ENCODE measurements at regions not wholly inside any gene's neighbourhood (a gene's known extent, or its start where the extent isn't known, plus 50 kb on each side); places are given as distances from the start of the nearest gene placed in this dataset.

GRCh38 chr3:177673112-177673914, 476.0 kb upstream of the TBL1XR1 start:
- Mint-ChIP-seq H3K27ac (no peak overlapping the region), H3K4me3 (no peak overlapping the region), H3K4me1 (peaks cover 2% of the 10 kb centered on the region), H3K27me3 (no peaks in the 10 kb centered on the region), H3K9me3 (no peaks in the 10 kb centered on the region), H3K36me3 (ENCODE audit: low read depth) (no peaks in the 10 kb centered on the region)
- no peak for DNase-seq
- ATAC-seq: no peak

GRCh38 chr3:177674186-177674585, 476.9 kb upstream of the TBL1XR1 start:
- no peak for DNase-seq
- H3K27ac Mint-ChIP-seq: no peak overlapping the region

DNA sequence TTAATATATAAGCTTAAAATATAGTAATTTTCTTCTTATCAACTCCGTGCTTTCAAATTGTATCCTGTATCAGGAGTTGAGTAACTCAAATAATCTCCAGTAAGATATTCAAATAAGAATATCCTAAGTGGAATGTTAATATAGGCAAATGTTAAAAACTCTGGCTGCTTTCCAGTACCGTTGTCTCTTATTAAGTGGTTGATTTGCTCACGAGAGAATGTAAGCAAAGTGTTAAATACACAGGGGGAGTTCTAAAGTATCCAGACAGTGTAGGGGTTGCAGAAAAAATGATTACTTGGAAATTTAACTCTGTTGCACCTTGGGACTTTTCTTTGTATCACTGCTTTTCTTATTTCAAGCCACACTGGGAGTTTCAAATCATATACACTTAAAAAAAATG, 478.9 kb upstream of the TBL1XR1 start:
- ATAC-seq: no peak
- Mint-ChIP-seq H3K4me3 (no peak overlapping the region), H3K9me3 (no peaks in the 10 kb centered on the region), H3K36me3 (ENCODE audit: low read depth) (no peaks in the 10 kb centered on the region), H3K27me3 (no peaks in the 10 kb centered on the region), H3K27ac (no peak overlapping the region), H3K4me1 (peaks cover 23% of the 10 kb centered on the region)
- no peak for DNase-seq

More at GRCh38 chr3:177674186-177674585, 476.9 kb upstream of the TBL1XR1 start:
- peaks cover 7% of the 10 kb centered on the region for H3K4me1 Mint-ChIP-seq
- no peaks in the 10 kb centered on the region for H3K27me3 Mint-ChIP-seq
- H3K36me3 Mint-ChIP-seq (ENCODE audit: low read depth): no peaks in the 10 kb centered on the region
- no peaks in the 10 kb centered on the region for H3K9me3 Mint-ChIP-seq
- no peak overlapping the region for H3K4me3 Mint-ChIP-seq
- no peak for ATAC-seq

GRCh38 chr3:177676947-177677587, 479.8 kb upstream of the TBL1XR1 start:
- Mint-ChIP-seq H3K27me3 (no peaks in the 10 kb centered on the region), H3K9me3 (peaks cover 4% of the 10 kb centered on the region), H3K36me3 (ENCODE audit: low read depth) (no peaks in the 10 kb centered on the region), H3K4me1 (peaks cover 32% of the 10 kb centered on the region), H3K4me3 (no peak overlapping the region), H3K27ac (no peak overlapping the region)
- no peak for ATAC-seq
- no peak for DNase-seq

DNA sequence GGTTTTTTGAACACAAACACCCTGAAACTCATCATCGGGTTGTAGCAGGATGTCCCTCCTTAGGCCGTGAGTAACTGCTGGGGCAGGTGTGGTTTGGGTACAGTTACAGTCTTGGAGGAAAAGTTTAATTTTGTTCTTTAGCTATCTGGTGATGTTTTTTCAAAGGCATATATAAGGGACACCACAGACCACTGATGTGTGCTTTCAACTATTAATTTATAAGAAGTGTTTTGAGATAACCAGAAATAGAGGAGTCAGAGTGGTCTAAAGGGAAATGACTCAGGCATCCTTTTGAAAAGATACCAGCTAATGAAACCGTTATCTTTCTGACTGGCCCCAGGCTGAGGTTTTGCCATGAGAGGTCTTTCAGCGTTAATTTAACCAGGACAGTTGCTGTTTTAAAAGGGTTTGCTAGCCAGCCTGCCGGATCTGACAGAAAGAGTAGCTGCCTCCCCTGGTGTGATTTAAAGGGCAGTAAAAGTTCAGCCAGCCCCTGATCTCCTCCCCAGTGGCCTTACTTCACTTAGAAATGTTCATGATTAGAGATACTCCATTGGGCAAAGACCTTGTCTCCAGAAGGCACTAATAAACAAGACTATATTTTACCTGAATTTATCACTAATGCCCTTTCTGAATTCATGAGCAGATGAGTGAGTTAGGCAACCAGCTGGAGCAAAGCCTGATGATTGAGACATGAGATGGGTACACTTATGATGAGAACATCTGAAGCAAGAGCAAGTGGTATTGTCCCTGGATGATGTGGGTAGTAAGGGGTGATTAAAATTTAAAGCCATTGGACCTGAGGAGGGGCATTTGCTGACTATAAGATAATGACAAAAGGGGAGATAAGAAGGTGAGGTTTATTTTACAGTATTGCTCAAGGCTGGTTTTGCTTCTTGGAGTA, 482.5 kb upstream of the TBL1XR1 start:
- Mint-ChIP-seq H3K4me3 (peak overlapping the region; percentile 17), H3K9me3 (peaks cover 4% of the 10 kb centered on the region), H3K27ac (peak overlapping the region; percentile 65), H3K36me3 (ENCODE audit: low read depth) (no peaks in the 10 kb centered on the region), H3K4me1 (peaks cover 41% of the 10 kb centered on the region), H3K27me3 (no peaks in the 10 kb centered on the region)
- DNase-seq (peak; percentile 35), ATAC-seq (peak; percentile 91)

GRCh38 chr3:177680472-177680821, 483.2 kb upstream of the TBL1XR1 start:
- peaks cover 41% of the 10 kb centered on the region for H3K4me1 Mint-ChIP-seq
- peaks cover 4% of the 10 kb centered on the region for H3K9me3 Mint-ChIP-seq
- no peaks in the 10 kb centered on the region for H3K27me3 Mint-ChIP-seq
- H3K36me3 Mint-ChIP-seq (ENCODE audit: low read depth): no peaks in the 10 kb centered on the region
- H3K4me3 Mint-ChIP-seq: no peak overlapping the region
- no peak for DNase-seq
- H3K27ac Mint-ChIP-seq: no peak overlapping the region
- no peak for ATAC-seq

DNA sequence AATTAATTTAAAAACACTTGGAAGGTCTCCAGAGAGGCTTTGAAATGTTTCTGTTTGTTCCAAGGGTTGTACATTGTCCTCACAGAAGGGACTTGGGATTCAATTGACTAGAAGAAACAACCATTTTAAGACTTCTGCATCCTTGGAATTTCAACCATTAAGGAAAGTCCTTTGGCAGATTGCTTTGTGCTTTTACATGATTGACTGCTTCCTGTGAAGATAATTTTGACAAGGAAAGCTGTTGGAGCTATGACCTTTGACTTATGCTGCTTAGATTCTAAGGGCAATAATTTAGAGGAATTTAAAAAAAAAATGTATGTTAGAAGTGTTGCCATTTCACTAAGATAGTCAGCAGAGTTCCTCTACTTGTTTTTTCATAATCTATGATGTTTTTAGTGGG, 483.9 kb upstream of the TBL1XR1 start:
- ATAC-seq (no peak), DNase-seq (no peak)
- peaks cover 4% of the 10 kb centered on the region for H3K9me3 Mint-ChIP-seq
- no peaks in the 10 kb centered on the region for H3K36me3 Mint-ChIP-seq (ENCODE audit: low read depth)
- H3K27ac Mint-ChIP-seq: peak overlapping the region; percentile 7
- no peaks in the 10 kb centered on the region for H3K27me3 Mint-ChIP-seq
- H3K4me1 Mint-ChIP-seq: peaks cover 41% of the 10 kb centered on the region
- H3K4me3 Mint-ChIP-seq: no peak overlapping the region

- no peak overlapping the region for H3K4me3 Mint-ChIP-seq
Measured at GRCh38 chr3:177681852-177682251, 484.6 kb upstream of the TBL1XR1 start.

DNA sequence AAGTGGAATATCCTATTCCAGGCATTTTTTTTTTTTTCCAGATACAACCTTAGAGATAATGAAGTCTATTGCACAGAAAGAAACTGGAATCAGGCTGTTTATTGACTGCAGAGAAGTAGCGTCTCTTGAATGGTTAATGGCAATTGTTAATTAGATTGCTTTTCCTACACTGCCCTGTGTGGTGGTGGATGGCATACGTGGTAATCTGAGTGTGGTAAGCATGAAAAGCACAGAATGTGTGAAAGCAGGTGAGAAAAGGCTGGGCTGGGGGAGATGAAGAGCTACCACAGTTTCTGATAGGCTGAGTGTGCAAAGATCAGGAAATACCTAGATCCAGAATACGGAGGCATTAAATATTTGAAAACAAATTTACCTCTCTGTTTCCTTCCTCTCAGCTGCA, 486.3 kb upstream of the TBL1XR1 start:
- Mint-ChIP-seq H3K27me3 (no peaks in the 10 kb centered on the region), H3K4me3 (no peak overlapping the region), H3K27ac (no peak overlapping the region), H3K9me3 (peaks cover 4% of the 10 kb centered on the region), H3K4me1 (peaks cover 39% of the 10 kb centered on the region), H3K36me3 (ENCODE audit: low read depth) (no peaks in the 10 kb centered on the region)
- no peak for ATAC-seq
- DNase-seq: no peak

More at GRCh38 chr3:177681852-177682251, 484.6 kb upstream of the TBL1XR1 start:
- H3K9me3 Mint-ChIP-seq: peaks cover 4% of the 10 kb centered on the region
- peak overlapping the region; percentile 7 for H3K27ac Mint-ChIP-seq
- H3K27me3 Mint-ChIP-seq: no peaks in the 10 kb centered on the region
- no peaks in the 10 kb centered on the region for H3K36me3 Mint-ChIP-seq (ENCODE audit: low read depth)
- DNase-seq (no peak), ATAC-seq (no peak)
- H3K4me1 Mint-ChIP-seq: peaks cover 39% of the 10 kb centered on the region

DNA sequence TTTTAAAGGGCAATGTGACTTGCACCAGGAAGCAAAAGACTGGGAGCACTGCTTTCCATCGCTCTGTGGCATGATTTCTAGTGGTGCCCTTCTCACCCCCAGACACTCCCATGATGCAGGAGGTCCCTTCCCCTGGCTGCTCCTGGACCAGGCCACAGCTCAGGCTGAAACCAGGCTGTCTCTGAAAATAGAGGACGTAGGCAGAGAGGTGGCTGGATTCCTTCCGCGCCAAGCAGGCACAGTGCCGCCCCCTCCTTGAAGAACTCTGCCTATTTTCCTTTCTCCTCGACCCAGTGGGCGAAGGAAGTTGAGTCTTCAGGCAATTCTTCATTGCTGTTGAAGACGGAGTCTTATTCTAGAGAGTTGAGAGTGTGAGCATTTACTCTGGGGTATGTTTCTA, 489.4 kb upstream of the TBL1XR1 start:
- peaks cover 13% of the 10 kb centered on the region for H3K4me1 Mint-ChIP-seq

DNA sequence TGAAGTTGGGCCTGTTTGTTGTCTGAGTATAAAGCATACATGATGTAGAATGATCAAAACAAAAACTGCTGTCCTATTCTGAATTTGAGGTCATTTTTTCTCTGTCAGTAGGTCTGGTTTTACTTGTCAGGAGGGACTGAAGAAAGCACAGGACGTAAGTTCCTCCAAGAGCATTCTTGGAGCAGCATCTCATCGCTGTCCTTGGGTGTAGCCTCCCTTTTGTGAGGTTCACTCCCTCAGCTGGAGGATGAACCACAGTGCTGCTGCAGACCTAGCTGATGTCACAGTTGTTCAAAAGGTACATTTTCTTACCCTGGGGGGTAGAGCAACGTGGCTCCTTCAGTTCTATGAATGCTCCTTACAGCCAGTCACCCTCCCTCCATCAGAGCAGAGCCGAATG, 490.0 kb upstream of the TBL1XR1 start:
- ATAC-seq (no peak), DNase-seq (no peak)
- Mint-ChIP-seq H3K27me3 (no peaks in the 10 kb centered on the region), H3K4me1 (peaks cover 7% of the 10 kb centered on the region), H3K36me3 (ENCODE audit: low read depth) (no peaks in the 10 kb centered on the region), H3K4me3 (no peak overlapping the region), H3K27ac (no peak overlapping the region), H3K9me3 (no peaks in the 10 kb centered on the region)

More for the DNA sequence above, 489.4 kb upstream of the TBL1XR1 start:
- Mint-ChIP-seq H3K27ac (no peak overlapping the region), H3K36me3 (ENCODE audit: low read depth) (no peaks in the 10 kb centered on the region), H3K4me3 (no peak overlapping the region), H3K27me3 (no peaks in the 10 kb centered on the region), H3K9me3 (peaks cover under 1% of the 10 kb centered on the region)
- ATAC-seq: no peak
- no peak for DNase-seq

DNA sequence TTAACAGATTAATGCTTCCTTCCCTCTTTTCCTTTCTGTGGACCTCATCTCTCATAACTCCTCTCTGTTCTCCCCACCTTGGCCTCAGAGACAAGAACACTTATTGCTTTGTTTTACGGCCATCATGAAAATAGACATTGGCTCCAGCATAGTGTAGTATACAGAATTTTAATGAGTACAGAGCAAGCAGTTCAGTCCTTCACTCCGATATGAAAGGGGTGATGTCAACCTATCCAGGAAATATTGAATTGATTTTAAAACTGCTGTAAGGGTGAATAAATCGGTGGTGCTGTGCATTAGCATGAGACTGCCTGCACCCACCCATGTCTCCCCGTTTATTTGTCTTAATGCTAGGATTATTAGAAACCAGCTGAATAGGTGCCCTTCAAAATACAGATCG, 490.9 kb upstream of the TBL1XR1 start:
- no peaks in the 10 kb centered on the region for H3K27me3 Mint-ChIP-seq
- no peak overlapping the region for H3K4me3 Mint-ChIP-seq
- H3K4me1 Mint-ChIP-seq: no peaks in the 10 kb centered on the region
- H3K9me3 Mint-ChIP-seq: no peaks in the 10 kb centered on the region
- no peaks in the 10 kb centered on the region for H3K36me3 Mint-ChIP-seq (ENCODE audit: low read depth)
- DNase-seq (no peak), ATAC-seq (no peak)
- no peak overlapping the region for H3K27ac Mint-ChIP-seq

DNA sequence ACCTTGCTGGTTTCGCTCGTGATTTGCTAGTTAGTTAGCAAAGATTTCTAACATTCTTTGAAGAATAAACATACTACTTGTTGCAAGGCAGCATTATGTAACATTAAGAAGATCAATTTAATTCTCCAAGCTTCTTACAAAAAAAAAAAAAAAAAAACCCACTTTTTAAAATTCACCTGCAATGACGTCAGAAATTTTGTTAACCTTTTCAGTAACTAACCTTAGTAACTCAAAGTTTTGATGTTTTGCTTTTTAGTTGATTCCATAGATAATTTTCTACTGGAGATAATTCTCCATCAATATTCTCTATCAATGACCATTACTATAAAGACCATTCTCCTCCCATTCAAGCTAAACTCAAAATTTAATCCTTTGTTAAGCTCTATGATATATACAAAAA, 491.8 kb upstream of the TBL1XR1 start:
- Mint-ChIP-seq H3K27ac (no peak overlapping the region), H3K27me3 (no peaks in the 10 kb centered on the region), H3K4me3 (no peak overlapping the region), H3K36me3 (ENCODE audit: low read depth) (no peaks in the 10 kb centered on the region), H3K9me3 (no peaks in the 10 kb centered on the region), H3K4me1 (peaks cover 5% of the 10 kb centered on the region)
- no peak for DNase-seq
- ATAC-seq: no peak

GRCh38 chr3:177689869-177690268, 492.6 kb upstream of the TBL1XR1 start:
- H3K4me1 Mint-ChIP-seq: peaks cover 12% of the 10 kb centered on the region
- no peak for DNase-seq
- H3K9me3 Mint-ChIP-seq: no peaks in the 10 kb centered on the region
- ATAC-seq: no peak
- H3K27me3 Mint-ChIP-seq: no peaks in the 10 kb centered on the region
- H3K27ac Mint-ChIP-seq: no peak overlapping the region
- H3K36me3 Mint-ChIP-seq (ENCODE audit: low read depth): no peaks in the 10 kb centered on the region
- H3K4me3 Mint-ChIP-seq: no peak overlapping the region

Measured in activated naive CD8-positive, alpha-beta T cell treated with anti-CD3 and anti-CD28 coated beads, Interleukin-2, amount 50 U/mL, for 24 hours (primary cell).